GM12878 (cell line): ENCODE measurements at regions not wholly inside any gene's neighbourhood (a gene's known extent, or its start where the extent isn't known, plus 50 kb on each side); places are given as distances from the start of the nearest gene placed in this dataset.

Source experiments
- CHD4 ChIP-seq: fragments of 200-600 bp; sonication (generic); IDR thresholded peaks from 2 replicates; pipeline ENCODE4 v1.6.1; 2016; ENCODE audit warnings: mild to moderate bottlenecking
- FOS ChIP-seq: IDR thresholded peaks from 3 replicates; pipeline ENCODE4 v1.6.1; 2011; ENCODE audit warnings: borderline replicate concordance; ENCODE audit not compliant: insufficient read length; ENCODE audit errors: extremely low read depth
- FOXM1 ChIP-seq: IDR thresholded peaks from 2 replicates; pipeline ENCODE4 v1.6.1; 2012; ENCODE audit warnings: low read depth, mild to moderate bottlenecking, inconsistent platforms, low read length, moderate library complexity
- MXI1 ChIP-seq: fragments of 150-350 bp; IDR thresholded peaks from 2 replicates; pipeline ENCODE4 v1.6.1; 2011; ENCODE audit warnings: low read depth, mild to moderate bottlenecking, inconsistent platforms, low read length, improper control_type of control experiment
- NBN ChIP-seq: fragments of 450-650 bp; IDR thresholded peaks from 2 replicates; pipeline ENCODE4 v1.6.1; 2016
- POLR2AphosphoS2 ChIP-seq: IDR thresholded peaks from 2 replicates; pipeline ENCODE4 v1.6.1; 2011; ENCODE audit warnings: low read depth, mild to moderate bottlenecking, low read length, improper control_type of control experiment, moderate library complexity
- POLR2AphosphoS5 ChIP-seq: IDR thresholded peaks from 2 replicates; pipeline ENCODE4 v1.6.1; 2011; ENCODE audit warnings: mild to moderate bottlenecking, low read length, inconsistent platforms
- RAD21 ChIP-seq: IDR thresholded peaks from 2 replicates; pipeline ENCODE4 v1.6.1; 2011; ENCODE audit warnings: mild to moderate bottlenecking, low read depth, low read length, moderate library complexity; ENCODE audit not compliant: insufficient read depth
- SMARCA5 ChIP-seq: fragments of 450-650 bp; IDR thresholded peaks from 2 replicates; pipeline ENCODE4 v1.6.1; 2017; ENCODE audit warnings: mild to moderate bottlenecking
- ZNF274 ChIP-seq: IDR thresholded peaks from one replicate; pipeline ENCODE4 v1.8.0; 2011; ENCODE audit not compliant: insufficient read length, insufficient read depth
- TF ChIP-seq, protein P1 (sequence below): IDR thresholded peaks from 2 replicates; pipeline ENCODE4 v1.6.1; 2012; ENCODE audit warnings: mild to moderate bottlenecking, low read depth, low read length
- TF ChIP-seq, protein P2 (sequence below), 3 experiments: IDR thresholded peaks in 2 of 3; conservative IDR thresholded peaks in 1 of 3; 2 replicates each; pipeline ENCODE4 v1.5.1; 2011; ENCODE audit warnings: low read depth in 3 of 3, low read length in 3 of 3, mild to moderate bottlenecking in 3 of 3, control low read depth in 2 of 3, moderate library complexity in 2 of 3, inconsistent platforms in 1 of 3, mixed read lengths in 1 of 3; ENCODE audit not compliant: control insufficient read depth in 2 of 3, insufficient read depth in 1 of 3; ENCODE audit errors: extremely low read depth in 1 of 3
- TF ChIP-seq, protein P3 (sequence below): IDR thresholded peaks from 2 replicates; pipeline ENCODE4 v1.6.1; 2011; ENCODE audit warnings: low read depth, low read length, improper control_type of control experiment, borderline replicate concordance
- TF ChIP-seq, protein P4 (sequence below): IDR thresholded peaks from 2 replicates; pipeline ENCODE4 v1.6.1; 2012; ENCODE audit warnings: low read depth, low read length, improper control_type of control experiment

DNA sequence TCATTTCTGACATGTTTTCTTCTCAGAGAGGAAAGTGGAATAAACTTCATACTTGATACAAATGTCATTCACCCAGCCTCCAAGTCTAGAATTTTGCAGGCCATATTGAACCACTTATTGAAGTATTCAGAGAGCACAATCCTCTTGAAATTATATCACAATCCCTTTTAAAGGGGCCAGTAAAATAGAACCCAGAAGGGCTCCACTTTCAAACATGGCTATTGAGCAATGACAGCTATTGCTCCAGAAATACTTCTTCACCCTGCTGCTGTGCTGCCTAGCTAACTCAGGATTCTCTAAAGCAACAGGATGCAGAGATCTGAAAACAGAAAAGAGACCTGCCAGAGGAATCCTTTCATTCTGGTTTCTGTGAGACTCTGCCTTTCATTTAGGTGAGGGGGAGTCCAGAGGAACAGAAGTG, 275.0 kb upstream of the CDH5 start:
- TF ChIP-seq, protein P1, sequence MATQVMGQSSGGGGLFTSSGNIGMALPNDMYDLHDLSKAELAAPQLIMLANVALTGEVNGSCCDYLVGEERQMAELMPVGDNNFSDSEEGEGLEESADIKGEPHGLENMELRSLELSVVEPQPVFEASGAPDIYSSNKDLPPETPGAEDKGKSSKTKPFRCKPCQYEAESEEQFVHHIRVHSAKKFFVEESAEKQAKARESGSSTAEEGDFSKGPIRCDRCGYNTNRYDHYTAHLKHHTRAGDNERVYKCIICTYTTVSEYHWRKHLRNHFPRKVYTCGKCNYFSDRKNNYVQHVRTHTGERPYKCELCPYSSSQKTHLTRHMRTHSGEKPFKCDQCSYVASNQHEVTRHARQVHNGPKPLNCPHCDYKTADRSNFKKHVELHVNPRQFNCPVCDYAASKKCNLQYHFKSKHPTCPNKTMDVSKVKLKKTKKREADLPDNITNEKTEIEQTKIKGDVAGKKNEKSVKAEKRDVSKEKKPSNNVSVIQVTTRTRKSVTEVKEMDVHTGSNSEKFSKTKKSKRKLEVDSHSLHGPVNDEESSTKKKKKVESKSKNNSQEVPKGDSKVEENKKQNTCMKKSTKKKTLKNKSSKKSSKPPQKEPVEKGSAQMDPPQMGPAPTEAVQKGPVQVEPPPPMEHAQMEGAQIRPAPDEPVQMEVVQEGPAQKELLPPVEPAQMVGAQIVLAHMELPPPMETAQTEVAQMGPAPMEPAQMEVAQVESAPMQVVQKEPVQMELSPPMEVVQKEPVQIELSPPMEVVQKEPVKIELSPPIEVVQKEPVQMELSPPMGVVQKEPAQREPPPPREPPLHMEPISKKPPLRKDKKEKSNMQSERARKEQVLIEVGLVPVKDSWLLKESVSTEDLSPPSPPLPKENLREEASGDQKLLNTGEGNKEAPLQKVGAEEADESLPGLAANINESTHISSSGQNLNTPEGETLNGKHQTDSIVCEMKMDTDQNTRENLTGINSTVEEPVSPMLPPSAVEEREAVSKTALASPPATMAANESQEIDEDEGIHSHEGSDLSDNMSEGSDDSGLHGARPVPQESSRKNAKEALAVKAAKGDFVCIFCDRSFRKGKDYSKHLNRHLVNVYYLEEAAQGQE = no peak
- TF ChIP-seq POLR2AphosphoS5 = no peak
- TF ChIP-seq, protein P2, sequence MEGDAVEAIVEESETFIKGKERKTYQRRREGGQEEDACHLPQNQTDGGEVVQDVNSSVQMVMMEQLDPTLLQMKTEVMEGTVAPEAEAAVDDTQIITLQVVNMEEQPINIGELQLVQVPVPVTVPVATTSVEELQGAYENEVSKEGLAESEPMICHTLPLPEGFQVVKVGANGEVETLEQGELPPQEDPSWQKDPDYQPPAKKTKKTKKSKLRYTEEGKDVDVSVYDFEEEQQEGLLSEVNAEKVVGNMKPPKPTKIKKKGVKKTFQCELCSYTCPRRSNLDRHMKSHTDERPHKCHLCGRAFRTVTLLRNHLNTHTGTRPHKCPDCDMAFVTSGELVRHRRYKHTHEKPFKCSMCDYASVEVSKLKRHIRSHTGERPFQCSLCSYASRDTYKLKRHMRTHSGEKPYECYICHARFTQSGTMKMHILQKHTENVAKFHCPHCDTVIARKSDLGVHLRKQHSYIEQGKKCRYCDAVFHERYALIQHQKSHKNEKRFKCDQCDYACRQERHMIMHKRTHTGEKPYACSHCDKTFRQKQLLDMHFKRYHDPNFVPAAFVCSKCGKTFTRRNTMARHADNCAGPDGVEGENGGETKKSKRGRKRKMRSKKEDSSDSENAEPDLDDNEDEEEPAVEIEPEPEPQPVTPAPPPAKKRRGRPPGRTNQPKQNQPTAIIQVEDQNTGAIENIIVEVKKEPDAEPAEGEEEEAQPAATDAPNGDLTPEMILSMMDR (IDR thresholded peaks at IDR 0.05 in 2 of 3, conservative IDR thresholded peaks at IDR 0.05 in 1 of 3; ENCODE audit: control insufficient read depth in 2 of 3, extremely low read depth in 1 of 3, insufficient read depth in 1 of 3, low read depth in 3 of 3, low read length in 3 of 3) = no peak
- TF ChIP-seq SMARCA5 = no peak
- TF ChIP-seq NBN = no peak
- no peak for TF ChIP-seq ZNF274
- no peak for TF ChIP-seq POLR2AphosphoS2
- TF ChIP-seq RAD21 = no peak
- TF ChIP-seq FOS = no peak
- TF ChIP-seq CHD4 = no peak
- TF ChIP-seq MXI1 = no peak
- TF ChIP-seq, protein P3, sequence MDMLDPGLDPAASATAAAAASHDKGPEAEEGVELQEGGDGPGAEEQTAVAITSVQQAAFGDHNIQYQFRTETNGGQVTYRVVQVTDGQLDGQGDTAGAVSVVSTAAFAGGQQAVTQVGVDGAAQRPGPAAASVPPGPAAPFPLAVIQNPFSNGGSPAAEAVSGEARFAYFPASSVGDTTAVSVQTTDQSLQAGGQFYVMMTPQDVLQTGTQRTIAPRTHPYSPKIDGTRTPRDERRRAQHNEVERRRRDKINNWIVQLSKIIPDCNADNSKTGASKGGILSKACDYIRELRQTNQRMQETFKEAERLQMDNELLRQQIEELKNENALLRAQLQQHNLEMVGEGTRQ = no peak
- TF ChIP-seq, protein P4, sequence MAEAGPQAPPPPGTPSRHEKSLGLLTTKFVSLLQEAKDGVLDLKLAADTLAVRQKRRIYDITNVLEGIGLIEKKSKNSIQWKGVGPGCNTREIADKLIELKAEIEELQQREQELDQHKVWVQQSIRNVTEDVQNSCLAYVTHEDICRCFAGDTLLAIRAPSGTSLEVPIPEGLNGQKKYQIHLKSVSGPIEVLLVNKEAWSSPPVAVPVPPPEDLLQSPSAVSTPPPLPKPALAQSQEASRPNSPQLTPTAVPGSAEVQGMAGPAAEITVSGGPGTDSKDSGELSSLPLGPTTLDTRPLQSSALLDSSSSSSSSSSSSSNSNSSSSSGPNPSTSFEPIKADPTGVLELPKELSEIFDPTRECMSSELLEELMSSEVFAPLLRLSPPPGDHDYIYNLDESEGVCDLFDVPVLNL = no peak
- TF ChIP-seq FOXM1 = no peak
